Neuronal stem cell (in vitro differentiated cells): ENCODE measurements at regions not wholly inside any gene's neighbourhood (a gene's known extent, or its start where the extent isn't known, plus 50 kb on each side); places are given as distances from the start of the nearest gene placed in this dataset.

ENCODE experiments used
- DNase-seq: peaks from one replicate; pipeline ENCODE4 v3.0.0-alpha.2; 2013; ENCODE audit warnings: low spot score
- H2AFZ ChIP-seq: one replicate; pipeline ENCODE4 v1.6.1; 2013; ENCODE audit warnings: mild to moderate bottlenecking, low read length, inconsistent platforms
- H2AK5ac ChIP-seq: 2 replicates; pipeline ENCODE4 v1.6.1; 2013; ENCODE audit warnings: low read depth, mild to moderate bottlenecking, inconsistent platforms, low read length, moderate library complexity, mixed read lengths
- H2BK120ac ChIP-seq: 2 replicates; pipeline ENCODE4 v1.6.1; 2013; ENCODE audit warnings: low read depth, mild to moderate bottlenecking, inconsistent platforms, low read length, moderate library complexity, mixed read lengths
- H2BK12ac ChIP-seq: one replicate; pipeline ENCODE4 v1.6.1; 2013; ENCODE audit warnings: low read length, inconsistent platforms
- H2BK15ac ChIP-seq: 2 replicates; pipeline ENCODE4 v1.6.1; 2013; ENCODE audit warnings: mild to moderate bottlenecking, low read length, inconsistent platforms, mixed read lengths
- H2BK5ac ChIP-seq: one replicate; pipeline ENCODE4 v1.6.1; 2013; ENCODE audit warnings: inconsistent platforms, mild to moderate bottlenecking, low read length, moderate library complexity
- H3K14ac ChIP-seq: one replicate; pipeline ENCODE4 v1.6.1; 2013; ENCODE audit warnings: low read length, inconsistent platforms
- H3K18ac ChIP-seq: 2 replicates; pipeline ENCODE4 v1.6.1; 2013; ENCODE audit warnings: low read length, inconsistent platforms
- H3K23ac ChIP-seq: 2 replicates; pipeline ENCODE4 v1.6.1; 2013; ENCODE audit warnings: low read depth, mild to moderate bottlenecking, mixed read lengths, low read length, inconsistent platforms; ENCODE audit not compliant: poor library complexity
- H3K27ac ChIP-seq: replicated peaks from 3 replicates; pipeline ENCODE4 v1.5.1; 2013; ENCODE audit warnings: low read length, inconsistent platforms
- H3K27me3 ChIP-seq, 3 experiments: 2 replicates each; pipeline ENCODE4 v1.6.1; 2013; ENCODE audit warnings: low read length in 3 of 3, mild to moderate bottlenecking in 2 of 3, inconsistent platforms in 1 of 3, low read depth in 1 of 3, mixed read lengths in 1 of 3, moderate library complexity in 1 of 3; ENCODE audit not compliant: control insufficient read depth in 3 of 3, insufficient read depth in 3 of 3
- H3K36me3 ChIP-seq, 2 donors: replicated peaks in 1 of 2; 2 replicates each; pipeline ENCODE4 v1.6.1; 2013; ENCODE audit warnings: low read length in 2 of 2; ENCODE audit not compliant: control insufficient read depth in 2 of 2, insufficient read depth in 2 of 2
- H3K4ac ChIP-seq: 2 replicates; pipeline ENCODE4 v1.6.1; 2013; ENCODE audit warnings: inconsistent platforms, mild to moderate bottlenecking, low read length, moderate library complexity
- H3K4me1 ChIP-seq, 2 donors: 1 replicate in 1 of 2; 2 replicates in 1 of 2; pipeline ENCODE4 v1.6.1; 2013; ENCODE audit warnings: low read length in 2 of 2, low read depth in 1 of 2; ENCODE audit not compliant: control insufficient read depth in 2 of 2, insufficient read depth in 1 of 2
- H3K4me2 ChIP-seq: one replicate; pipeline ENCODE4 v1.6.1; 2013; ENCODE audit warnings: mild to moderate bottlenecking, low read length, inconsistent platforms; ENCODE audit not compliant: insufficient read depth, poor library complexity, severe bottlenecking
- H3K4me3 ChIP-seq, 2 donors: 2 replicates each; pipeline ENCODE4 v1.5.1; 2013; ENCODE audit warnings: low read length in 2 of 2, mild to moderate bottlenecking in 2 of 2, inconsistent platforms in 1 of 2, moderate library complexity in 1 of 2
- H3K79me1 ChIP-seq: one replicate; pipeline ENCODE4 v1.6.1; 2013; ENCODE audit warnings: low read depth, mild to moderate bottlenecking, inconsistent platforms, low read length, moderate library complexity
- H3K9ac ChIP-seq: one replicate; pipeline ENCODE4 v1.6.1; 2013; ENCODE audit warnings: mild to moderate bottlenecking, low read depth, low read length, inconsistent platforms; ENCODE audit not compliant: poor library complexity
- H3K9me3 ChIP-seq, 2 donors: replicated peaks in 1 of 2; 2 replicates each; pipeline versions ENCODE3 to v1.6.1; 2013; ENCODE audit warnings: low read length in 2 of 2, mild to moderate bottlenecking in 2 of 2, inconsistent platforms in 1 of 2, low read depth in 1 of 2, mixed read lengths in 1 of 2, moderate library complexity in 1 of 2; ENCODE audit not compliant: control insufficient read depth in 2 of 2, insufficient read depth in 1 of 2
- H4K8ac ChIP-seq: one replicate; pipeline ENCODE4 v1.6.1; 2013; ENCODE audit warnings: low read depth, mild to moderate bottlenecking, inconsistent platforms, low read length, moderate library complexity
- H4K91ac ChIP-seq: one replicate; pipeline ENCODE4 v1.6.1; 2013; ENCODE audit warnings: low read length, low read depth, mild to moderate bottlenecking, inconsistent platforms; ENCODE audit not compliant: poor library complexity
- WGBS, 2 donors: extraction: QIAGEN DNeasy Blood & Tissue Kit; methylation state at CpG; one replicate each; pipeline ENCODE4 v1.1.7; 2013; ENCODE audit warnings: missing lambda C conversion rate in 2 of 2, mixed read lengths in 1 of 2; ENCODE audit not compliant: insufficient read length in 2 of 2, insufficient replicate concordance in 1 of 2; ENCODE audit errors: extremely low coverage in 2 of 2; 5-methylcytosine and 5-hydroxymethylcytosine counted together

- H2BK12ac ChIP-seq, result no peak overlapping the region
- no peak overlapping the region for H3K14ac ChIP-seq
- no peak overlapping the region for H3K4ac ChIP-seq
- H3K9ac ChIP-seq, result no peak overlapping the region
- H3K4me2 ChIP-seq, result no peak overlapping the region
- DNase-seq, result no peak
- no peaks in the 10 kb centered on the region for H3K36me3 ChIP-seq
- no peak overlapping the region for H2AFZ ChIP-seq
- H2BK15ac ChIP-seq, result no peak overlapping the region
- H3K4me3 ChIP-seq, result no peak overlapping the region
- H3K27me3 ChIP-seq, result no peaks in the 10 kb centered on the region
- no peak overlapping the region for H4K8ac ChIP-seq
- H3K18ac ChIP-seq, result no peak overlapping the region
- H3K23ac ChIP-seq, result no peak overlapping the region
- no peaks in the 10 kb centered on the region for H3K79me1 ChIP-seq
- H3K9me3 ChIP-seq, result peaks cover 12 to 23% of the 10 kb centered on the region in 2 donors
- no peak overlapping the region for H2BK120ac ChIP-seq
- no peak overlapping the region for H2BK5ac ChIP-seq
- H3K4me1 ChIP-seq, result no peaks in the 10 kb centered on the region
- no peak overlapping the region for H4K91ac ChIP-seq
- H2AK5ac ChIP-seq, result no peak overlapping the region
- WGBS, 2 donors, result no CpG with 5 or more reads among the region's 1 CpG
- no peak overlapping the region for H3K27ac ChIP-seq
Observed at GRCh38 chr4:38392223-38392855, 271.7 kb upstream of the KLF3 start.

- WGBS, 2 donors, result no CpG with 5 or more reads among the region's 3 CpGs
- Histone ChIP-seq H3K14ac (no peak overlapping the region), H3K23ac (no peak overlapping the region), H3K4me2 (no peak overlapping the region), H3K36me3 (no peaks in the 10 kb centered on the region), H3K27me3 (no peaks in the 10 kb centered on the region), H3K4ac (no peak overlapping the region), H2BK120ac (no peak overlapping the region), H2AK5ac (no peak overlapping the region), H3K79me1 (no peaks in the 10 kb centered on the region), H4K8ac (no peak overlapping the region), H3K27ac (no peak overlapping the region), H3K18ac (no peak overlapping the region), H4K91ac (no peak overlapping the region), H2BK12ac (no peak overlapping the region), H3K4me1 (no peaks in the 10 kb centered on the region), H3K4me3 (no peak overlapping the region), H3K9me3 (peaks cover 10 to 14% of the 10 kb centered on the region in 2 donors), H2AFZ (no peak overlapping the region), H2BK5ac (no peak overlapping the region), H2BK15ac (no peak overlapping the region), H3K9ac (no peak overlapping the region)
- DNase-seq, result no peak
Observed at GRCh38 chr4:38396091-38396490, 267.9 kb upstream of the KLF3 start.

GRCh38 chr4:38396845-38397547, 267.0 kb upstream of the KLF3 start:
- Histone ChIP-seq H3K27ac (no peak overlapping the region), H3K36me3 (no peaks in the 10 kb centered on the region), H2AFZ (no peak overlapping the region), H3K27me3 (no peaks in the 10 kb centered on the region), H2BK5ac (no peak overlapping the region), H2AK5ac (no peak overlapping the region), H3K4me2 (no peak overlapping the region), H3K23ac (no peak overlapping the region), H4K8ac (no peak overlapping the region), H3K9ac (no peak overlapping the region), H3K14ac (no peak overlapping the region), H3K4ac (no peak overlapping the region), H3K9me3 (peaks cover 9 to 10% of the 10 kb centered on the region in 2 donors), H4K91ac (no peak overlapping the region), H3K4me1 (no peaks in the 10 kb centered on the region), H2BK12ac (no peak overlapping the region), H3K18ac (no peak overlapping the region), H2BK15ac (no peak overlapping the region), H2BK120ac (no peak overlapping the region), H3K79me1 (no peaks in the 10 kb centered on the region), H3K4me3 (no peak overlapping the region)
- DNase-seq, result no peak
- WGBS, 2 donors, result no CpG with 5 or more reads among the region's 4 CpGs

- no peaks in the 10 kb centered on the region for H3K27me3 ChIP-seq
- no peak for DNase-seq
- no peak overlapping the region for H3K4me3 ChIP-seq
- H3K4me2 ChIP-seq, result no peak overlapping the region
- H3K23ac ChIP-seq, result no peak overlapping the region
- H4K91ac ChIP-seq, result no peak overlapping the region
- H4K8ac ChIP-seq, result no peak overlapping the region
- no peak overlapping the region for H2BK15ac ChIP-seq
- H3K9ac ChIP-seq, result no peak overlapping the region
- H3K79me1 ChIP-seq, result no peaks in the 10 kb centered on the region
- no peak overlapping the region for H2BK5ac ChIP-seq
- H3K18ac ChIP-seq, result no peak overlapping the region
- whole genome bisulfite sequencing, 2 donors, result no CpG with 5 or more reads among the region's 3 CpGs
- H2AK5ac ChIP-seq, result no peak overlapping the region
- H3K36me3 ChIP-seq, result no peaks in the 10 kb centered on the region
- no peak overlapping the region for H2BK120ac ChIP-seq
- no peaks in the 10 kb centered on the region for H3K9me3 ChIP-seq
- H3K27ac ChIP-seq, result no peak overlapping the region
- H3K4ac ChIP-seq, result no peak overlapping the region
- no peaks in the 10 kb centered on the region for H3K4me1 ChIP-seq
- H3K14ac ChIP-seq, result no peak overlapping the region
- no peak overlapping the region for H2AFZ ChIP-seq
- no peak overlapping the region for H2BK12ac ChIP-seq
Observed at GRCh38 chr4:38400946-38401345, 263.1 kb upstream of the KLF3 start.
